ENCODE measurements at regions not wholly inside any gene's neighbourhood (a gene's known extent, or its start where the extent isn't known, plus 50 kb on each side); places are given as distances from the start of the nearest gene placed in this dataset.
"Not testable (repeated sequence)": the region's sequence is repeated elsewhere in the genome, so short reads cannot be mapped to it uniquely, and the experiment has no call there.

- DNase-seq (ENCODE audit: low spot score), result no peak
Observed at GRCh38 chr4:104896660-104897645, 249.7 kb upstream of the TET2 start.

- no peak for DNase-seq (ENCODE audit: low spot score)
Observed at GRCh38 chr4:104899863-104900262, 246.8 kb upstream of the TET2 start.

- no peak for DNase-seq (ENCODE audit: low spot score)
Observed at GRCh38 chr4:104901438-104901837, 245.2 kb upstream of the TET2 start.

- no peak for DNase-seq (ENCODE audit: low spot score)
Observed at GRCh38 chr4:104901961-104902605, 244.6 kb upstream of the TET2 start.

GRCh38 chr4:104905065-104905464 lies 241.6 kb upstream of the TET2 start:
- no peak for DNase-seq (ENCODE audit: low spot score)

- no peak for DNase-seq (ENCODE audit: low spot score)
Observed at GRCh38 chr4:104905546-104905945, 241.1 kb upstream of the TET2 start.

- no peak for DNase-seq (ENCODE audit: low spot score)
Observed at GRCh38 chr4:104906276-104906675, 240.4 kb upstream of the TET2 start.

GRCh38 chr4:104907074-104907649 lies 239.5 kb upstream of the TET2 start:
- DNase-seq (ENCODE audit: low spot score), result no peak

GRCh38 chr4:104907991-104908390 lies 238.7 kb upstream of the TET2 start:
- DNase-seq (ENCODE audit: low spot score), result no peak

GRCh38 chr4:104909376-104909775 lies 237.3 kb upstream of the TET2 start:
- DNase-seq (ENCODE audit: low spot score), result no peak

GRCh38 chr4:104912518-104912917 lies 234.2 kb upstream of the TET2 start:
- DNase-seq (ENCODE audit: low spot score), result no peak

GRCh38 chr4:104915373-104915772 lies 231.3 kb upstream of the TET2 start:
- DNase-seq (ENCODE audit: low spot score), result no peak

GRCh38 chr4:104915864-104916263 lies 230.8 kb upstream of the TET2 start:
- no peak for DNase-seq (ENCODE audit: low spot score)

GRCh38 chr4:104919406-104919805 lies 227.3 kb upstream of the TET2 start:
- no peak for DNase-seq (ENCODE audit: low spot score)

- DNase-seq (ENCODE audit: low spot score), result no peak
Observed at GRCh38 chr4:104930298-104930697, 216.4 kb upstream of the TET2 start.

- not testable (repeated sequence) for DNase-seq (ENCODE audit: low spot score)
Observed at GRCh38 chr4:104930745-104931736, 215.6 kb upstream of the TET2 start.

GRCh38 chr4:104938624-104939023 lies 208.1 kb upstream of the TET2 start:
- DNase-seq (ENCODE audit: low spot score), result no peak

GRCh38 chr4:104940927-104941326 lies 205.7 kb upstream of the TET2 start:
- no peak for DNase-seq (ENCODE audit: low spot score)

GRCh38 chr4:104941661-104942062 lies 205.0 kb upstream of the TET2 start:
- no peak for DNase-seq (ENCODE audit: low spot score)

GRCh38 chr4:104942990-104943743 lies 203.5 kb upstream of the TET2 start:
- DNase-seq (ENCODE audit: low spot score), result no peak

GRCh38 chr4:104944596-104944995 lies 202.1 kb upstream of the TET2 start:
- no peak for DNase-seq (ENCODE audit: low spot score)
